ENCODE measurements at regions not wholly inside any gene's neighbourhood (a gene's known extent, or its start where the extent isn't known, plus 50 kb on each side); places are given as distances from the start of the nearest gene placed in this dataset.

- H3K9me3 Mint-ChIP-seq (ENCODE audit: insufficient read depth): peaks cover 3% of the 10 kb centered on the region
- TF ChIP-seq CTCF (IDR thresholded peaks at IDR 0.05) (no peak), EZH2 (IDR thresholded peaks at IDR 0.05; ENCODE audit: borderline replicate concordance, insufficient read depth, low read depth, low read length, poor library complexity, severe bottlenecking) (no peak)
- CTCF ChIA-PET: no interaction called here
Observed at GRCh38 chr11:121968638-121969037, 147.4 kb downstream of the BLID start.

GRCh38 chr11:121967131-121967704 is 148.8 kb downstream of the BLID start:
- WGBS (ENCODE audit: insufficient coverage): 86% methylated on average over 7 of the region's 10 CpGs
- H3K27ac ChIP-seq (ENCODE audit: low read length in 2 of 2): no peak overlapping the region
- no peak overlapping the region for H3K4me2 ChIP-seq (replicated peaks; ENCODE audit: low read depth, low read length, poor library complexity, severe bottlenecking)
- H3K9me3 Mint-ChIP-seq (ENCODE audit: insufficient read depth): no peaks in the 10 kb centered on the region
- peaks cover 0 to 5% (median 2%) of the 10 kb centered on the region in 4 experiments for H3K27me3 ChIP-seq (replicated peaks in 1 of 4; ENCODE audit: control extremely low read depth in 1 of 4, control insufficient read depth in 3 of 4, insufficient read depth in 4 of 4, low read length in 3 of 4)
- ChIA-PET CTCF (no interaction called here), POLR2A (no interaction called here)
- TF ChIP-seq EZH2 (IDR thresholded peaks at IDR 0.05; ENCODE audit: borderline replicate concordance, insufficient read depth, low read depth, low read length, poor library complexity, severe bottlenecking) (no peak), CTCF (IDR thresholded peaks at IDR 0.05) (no peak)
- H3K4me3 Mint-ChIP-seq: no peak overlapping the region
- no peaks in the 10 kb centered on the region for H3K4me1 Mint-ChIP-seq
- H3K27me3 Mint-ChIP-seq: peaks cover 8% of the 10 kb centered on the region
- intact Hi-C loops (cut with micrococcal nuclease): no loop called here
- no peaks in the 10 kb centered on the region for H3K4me1 ChIP-seq (ENCODE audit: control insufficient read depth in 2 of 2, insufficient read depth in 2 of 2, low read length in 2 of 2)
- no peak overlapping the region for H3K27ac Mint-ChIP-seq
- no peaks in the 10 kb centered on the region for H4K20me1 ChIP-seq (ENCODE audit: control insufficient read depth, insufficient read depth, low read length, poor library complexity, severe bottlenecking)
- no peaks in the 10 kb centered on the region for H3K79me2 ChIP-seq (ENCODE audit: control insufficient read depth, insufficient read depth, low read length)
- no peak overlapping the region for H2AFZ ChIP-seq (ENCODE audit: insufficient read depth, low read depth, low read length, poor library complexity, severe bottlenecking)
- no peak for DNase-seq
- H3K9me3 ChIP-seq (ENCODE audit: control extremely low read depth in 1 of 3, control insufficient read depth in 2 of 3, insufficient read depth in 1 of 3, low read length in 2 of 3): no peaks in the 10 kb centered on the region
- H3K4me3 ChIP-seq (ENCODE audit: control extremely low read depth in 1 of 5, extremely low read depth in 1 of 5, insufficient read depth in 1 of 5, low read depth in 2 of 5, low read length in 4 of 5): no peak overlapping the region
- H3K9ac ChIP-seq (ENCODE audit: low read length): no peak overlapping the region
- H3K36me3 ChIP-seq (replicated peaks in 1 of 2; ENCODE audit: control extremely low read depth in 1 of 2, control insufficient read depth in 1 of 2, extremely low read depth in 1 of 2, insufficient read depth in 2 of 2, low read length in 1 of 2): no peaks in the 10 kb centered on the region
- ATAC-seq (ENCODE audit: low read depth): no peak

More at GRCh38 chr11:121968638-121969037, 147.4 kb downstream of the BLID start:
- peaks cover 8% of the 10 kb centered on the region for H3K27me3 Mint-ChIP-seq
- no peaks in the 10 kb centered on the region for H3K4me1 Mint-ChIP-seq
- Histone ChIP-seq H3K9ac (ENCODE audit: low read length) (no peak overlapping the region), H2AFZ (ENCODE audit: insufficient read depth, low read depth, low read length, poor library complexity, severe bottlenecking) (no peak overlapping the region), H3K9me3 (ENCODE audit: control extremely low read depth in 1 of 3, control insufficient read depth in 2 of 3, insufficient read depth in 1 of 3, low read length in 2 of 3) (no peaks in the 10 kb centered on the region), H3K4me3 (ENCODE audit: control extremely low read depth in 1 of 5, extremely low read depth in 1 of 5, insufficient read depth in 1 of 5, low read depth in 2 of 5, low read length in 4 of 5) (no peak overlapping the region), H3K4me1 (ENCODE audit: control insufficient read depth in 2 of 2, insufficient read depth in 2 of 2, low read length in 2 of 2) (no peaks in the 10 kb centered on the region), H3K79me2 (ENCODE audit: control insufficient read depth, insufficient read depth, low read length) (no peaks in the 10 kb centered on the region), H3K36me3 (replicated peaks in 1 of 2; ENCODE audit: control extremely low read depth in 1 of 2, control insufficient read depth in 1 of 2, extremely low read depth in 1 of 2, insufficient read depth in 2 of 2, low read length in 1 of 2) (no peaks in the 10 kb centered on the region), H3K4me2 (replicated peaks; ENCODE audit: low read depth, low read length, poor library complexity, severe bottlenecking) (no peak overlapping the region), H3K27me3 (replicated peaks in 1 of 4; ENCODE audit: control extremely low read depth in 1 of 4, control insufficient read depth in 3 of 4, insufficient read depth in 4 of 4, low read length in 3 of 4) (peaks cover 0 to 5% (median 2%) of the 10 kb centered on the region in 4 experiments), H4K20me1 (ENCODE audit: control insufficient read depth, insufficient read depth, low read length, poor library complexity, severe bottlenecking) (no peaks in the 10 kb centered on the region), H3K27ac (ENCODE audit: low read length in 2 of 2) (no peak overlapping the region)
- POLR2A ChIA-PET: no interaction called here
- no peak for DNase-seq
- WGBS (ENCODE audit: insufficient coverage): 80% methylated on average over 1 of the region's 2 CpGs
- ATAC-seq (ENCODE audit: low read depth): no peak
- intact Hi-C loops (cut with micrococcal nuclease): no loop called here
- no peak overlapping the region for H3K4me3 Mint-ChIP-seq
- H3K27ac Mint-ChIP-seq: no peak overlapping the region
